ENCODE measurements at regions not wholly inside any gene's neighbourhood (a gene's known extent, or its start where the extent isn't known, plus 50 kb on each side); places are given as distances from the start of the nearest gene placed in this dataset.
A peak's percentile ranks its signal among the peaks of the same experiment; 100 is the strongest.

DNA sequence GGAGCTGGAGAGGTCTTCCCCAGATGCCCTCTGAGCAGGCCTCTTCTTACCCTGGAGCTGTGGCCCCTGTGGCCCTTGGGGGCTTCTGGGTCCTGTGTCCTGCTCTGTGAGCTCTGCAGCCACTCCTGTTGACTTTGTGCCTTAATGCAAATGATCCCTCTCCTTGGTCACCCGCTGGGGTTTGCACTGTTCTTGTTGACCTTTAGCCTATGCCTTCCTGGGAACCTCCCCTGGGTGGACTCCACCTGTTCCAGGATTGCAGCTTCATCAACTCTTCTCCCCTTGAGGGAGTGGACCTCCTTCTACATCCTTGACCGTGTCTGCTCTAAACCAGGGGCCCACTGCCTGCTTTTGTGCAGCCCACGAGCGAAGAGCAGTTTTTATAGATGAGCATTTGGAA, 58.6 kb upstream of the CTBP2 start:
- H3K4me3 ChIP-seq (ENCODE audit: low read length): no peak overlapping the region
- no peak for DNase-seq (ENCODE audit: low read depth)
- TF ChIP-seq, protein P1, sequence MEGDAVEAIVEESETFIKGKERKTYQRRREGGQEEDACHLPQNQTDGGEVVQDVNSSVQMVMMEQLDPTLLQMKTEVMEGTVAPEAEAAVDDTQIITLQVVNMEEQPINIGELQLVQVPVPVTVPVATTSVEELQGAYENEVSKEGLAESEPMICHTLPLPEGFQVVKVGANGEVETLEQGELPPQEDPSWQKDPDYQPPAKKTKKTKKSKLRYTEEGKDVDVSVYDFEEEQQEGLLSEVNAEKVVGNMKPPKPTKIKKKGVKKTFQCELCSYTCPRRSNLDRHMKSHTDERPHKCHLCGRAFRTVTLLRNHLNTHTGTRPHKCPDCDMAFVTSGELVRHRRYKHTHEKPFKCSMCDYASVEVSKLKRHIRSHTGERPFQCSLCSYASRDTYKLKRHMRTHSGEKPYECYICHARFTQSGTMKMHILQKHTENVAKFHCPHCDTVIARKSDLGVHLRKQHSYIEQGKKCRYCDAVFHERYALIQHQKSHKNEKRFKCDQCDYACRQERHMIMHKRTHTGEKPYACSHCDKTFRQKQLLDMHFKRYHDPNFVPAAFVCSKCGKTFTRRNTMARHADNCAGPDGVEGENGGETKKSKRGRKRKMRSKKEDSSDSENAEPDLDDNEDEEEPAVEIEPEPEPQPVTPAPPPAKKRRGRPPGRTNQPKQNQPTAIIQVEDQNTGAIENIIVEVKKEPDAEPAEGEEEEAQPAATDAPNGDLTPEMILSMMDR (conservative IDR thresholded peaks at IDR 0.05; ENCODE audit: low read depth, low read length): no peak

DNA sequence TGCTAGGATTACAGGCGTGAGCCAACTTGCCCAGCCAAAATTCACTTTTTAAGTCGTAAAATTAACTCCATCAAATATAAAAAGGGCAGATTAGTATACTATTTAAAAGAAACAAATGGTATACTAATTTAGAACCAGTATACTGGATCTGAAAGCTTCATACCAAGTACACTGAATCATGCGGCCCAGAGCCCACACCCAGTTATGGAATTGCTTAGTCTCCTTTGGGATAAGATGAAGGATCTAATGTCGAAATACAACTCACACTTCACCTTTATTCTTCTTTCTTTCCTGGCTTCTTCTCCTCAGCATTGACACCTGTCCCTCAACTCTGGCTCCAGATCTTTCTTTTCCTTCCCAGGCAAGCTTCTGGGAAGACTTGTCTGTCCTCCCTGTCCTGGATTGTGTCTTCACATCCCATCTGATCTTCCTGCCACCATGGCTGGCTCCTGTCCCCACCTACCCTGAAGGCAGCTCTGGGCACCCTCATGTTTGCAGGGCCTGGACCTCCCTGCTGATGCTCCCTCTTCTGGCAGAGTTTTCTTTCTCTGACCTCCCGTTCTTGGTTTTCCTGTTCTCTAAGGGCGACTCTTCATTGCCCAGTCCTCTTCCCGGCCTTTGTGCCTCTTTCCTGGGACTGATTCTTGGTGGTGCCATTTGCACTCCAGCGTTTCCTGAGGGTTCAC, 57.8 kb upstream of the CTBP2 start:
- H3K4me3 ChIP-seq (ENCODE audit: low read length): no peak overlapping the region
- no peak for DNase-seq (ENCODE audit: low read depth)
- TF ChIP-seq, protein P1 (conservative IDR thresholded peaks at IDR 0.05; ENCODE audit: low read depth, low read length): peak; percentile 32

DNA sequence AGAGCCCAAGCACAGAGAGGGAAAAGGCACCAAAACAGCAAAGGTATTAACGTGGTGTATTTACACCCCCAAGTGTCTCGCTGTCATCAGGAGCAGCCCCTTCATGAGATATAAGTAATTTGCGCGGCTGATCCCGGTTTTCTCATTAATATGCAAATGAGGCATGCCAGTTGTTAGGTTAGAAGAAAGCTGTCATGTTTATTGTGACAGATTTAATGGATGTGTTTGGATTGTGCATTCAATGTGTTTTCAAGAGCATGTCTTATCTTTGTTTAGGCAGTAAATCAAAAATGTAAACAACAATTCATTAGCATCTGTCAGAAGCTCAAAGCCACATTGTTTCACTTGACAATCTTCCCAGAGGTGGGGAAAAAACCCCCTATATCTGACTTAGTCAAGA, 56.5 kb upstream of the CTBP2 start:
- TF ChIP-seq, protein P1 (conservative IDR thresholded peaks at IDR 0.05; ENCODE audit: low read depth, low read length): no peak
- no peak overlapping the region for H3K4me3 ChIP-seq (ENCODE audit: low read length)
- no peak for DNase-seq (ENCODE audit: low read depth)

DNA sequence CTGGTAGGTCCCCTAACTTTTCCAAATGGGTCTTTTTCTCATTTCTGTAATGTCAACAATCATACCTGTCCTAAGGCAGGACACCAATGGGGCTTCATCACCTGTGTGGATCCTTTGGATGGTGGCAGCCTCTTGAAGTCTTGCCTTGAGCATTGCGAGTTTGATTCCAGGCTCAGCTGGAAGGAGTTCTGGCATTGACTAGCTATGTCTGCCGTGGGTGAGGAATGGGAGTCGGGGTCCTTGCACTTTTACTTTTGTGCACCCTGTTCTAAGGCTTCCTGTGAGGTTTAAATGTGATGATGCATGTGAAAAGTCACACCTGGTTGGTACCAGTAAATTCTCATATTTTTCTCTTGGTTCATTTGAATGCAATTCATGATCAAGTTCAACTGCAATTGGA, 55.9 kb upstream of the CTBP2 start:
- no peak for DNase-seq (ENCODE audit: low read depth)
- no peak overlapping the region for H3K4me3 ChIP-seq (ENCODE audit: low read length)
- TF ChIP-seq, protein P1 (conservative IDR thresholded peaks at IDR 0.05; ENCODE audit: low read depth, low read length): no peak

DNA sequence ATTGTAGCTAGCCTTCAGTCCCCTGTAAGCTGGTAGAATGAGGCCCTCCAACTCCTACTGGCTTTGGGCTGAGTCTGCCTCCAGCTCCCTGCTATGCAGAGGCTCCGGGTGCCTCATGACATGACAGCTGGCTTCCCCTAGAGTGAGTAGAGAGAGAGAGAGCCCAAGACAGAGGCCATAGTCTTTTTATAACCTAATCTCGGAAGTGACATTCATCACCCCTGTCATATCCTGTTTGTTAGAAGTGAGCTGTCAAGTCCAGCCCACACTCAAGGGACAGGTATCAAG, 53.9 kb upstream of the CTBP2 start:
- no peak overlapping the region for H3K4me3 ChIP-seq (ENCODE audit: low read length)
- TF ChIP-seq, protein P1 (conservative IDR thresholded peaks at IDR 0.05; ENCODE audit: low read depth, low read length): no peak
- no peak for DNase-seq (ENCODE audit: low read depth)

DNA sequence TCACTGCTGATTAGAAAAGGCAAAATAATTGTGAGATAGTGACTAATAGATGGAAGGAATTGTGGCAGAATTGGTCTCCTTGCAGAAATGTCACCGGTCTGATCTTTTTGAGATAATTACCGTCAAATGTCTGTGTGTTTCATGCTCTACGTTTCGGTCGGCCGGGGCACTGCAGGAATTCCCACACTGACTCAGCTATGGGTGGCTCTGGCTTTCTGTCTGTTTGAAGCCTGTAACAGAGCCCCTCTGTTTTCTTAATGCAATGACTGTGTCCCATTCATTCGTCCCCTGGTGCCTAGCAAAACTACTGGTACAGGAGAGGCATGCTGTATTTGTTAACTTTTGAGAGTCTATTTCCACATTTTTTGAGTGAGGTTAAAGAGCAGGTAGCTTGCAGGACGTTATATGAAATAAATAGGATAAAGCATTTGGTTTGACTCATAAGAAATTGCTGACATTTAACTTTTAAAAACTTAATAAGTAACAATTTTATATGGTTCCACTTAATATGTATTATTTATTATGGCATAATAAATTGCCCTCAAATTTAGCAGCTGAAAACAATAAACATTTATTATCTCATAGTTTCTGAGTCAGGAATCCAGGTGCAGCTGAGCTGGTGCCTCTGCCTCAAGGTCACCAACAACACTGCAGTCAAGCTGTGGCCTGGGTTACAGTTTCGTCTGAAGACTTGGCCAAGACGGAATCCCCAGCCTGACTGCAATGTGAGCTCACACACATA, 53.3 kb upstream of the CTBP2 start:
- TF ChIP-seq, protein P1 (conservative IDR thresholded peaks at IDR 0.05; ENCODE audit: low read depth, low read length): no peak
- no peak for DNase-seq (ENCODE audit: low read depth)
- H3K4me3 ChIP-seq (ENCODE audit: low read length): no peak overlapping the region
